ENCODE measurements at regions not wholly inside any gene's neighbourhood (a gene's known extent, or its start where the extent isn't known, plus 50 kb on each side); places are given as distances from the start of the nearest gene placed in this dataset.
"Not testable (repeated sequence)": the region's sequence is repeated elsewhere in the genome, so short reads cannot be mapped to it uniquely, and the experiment has no call there.

DNA sequence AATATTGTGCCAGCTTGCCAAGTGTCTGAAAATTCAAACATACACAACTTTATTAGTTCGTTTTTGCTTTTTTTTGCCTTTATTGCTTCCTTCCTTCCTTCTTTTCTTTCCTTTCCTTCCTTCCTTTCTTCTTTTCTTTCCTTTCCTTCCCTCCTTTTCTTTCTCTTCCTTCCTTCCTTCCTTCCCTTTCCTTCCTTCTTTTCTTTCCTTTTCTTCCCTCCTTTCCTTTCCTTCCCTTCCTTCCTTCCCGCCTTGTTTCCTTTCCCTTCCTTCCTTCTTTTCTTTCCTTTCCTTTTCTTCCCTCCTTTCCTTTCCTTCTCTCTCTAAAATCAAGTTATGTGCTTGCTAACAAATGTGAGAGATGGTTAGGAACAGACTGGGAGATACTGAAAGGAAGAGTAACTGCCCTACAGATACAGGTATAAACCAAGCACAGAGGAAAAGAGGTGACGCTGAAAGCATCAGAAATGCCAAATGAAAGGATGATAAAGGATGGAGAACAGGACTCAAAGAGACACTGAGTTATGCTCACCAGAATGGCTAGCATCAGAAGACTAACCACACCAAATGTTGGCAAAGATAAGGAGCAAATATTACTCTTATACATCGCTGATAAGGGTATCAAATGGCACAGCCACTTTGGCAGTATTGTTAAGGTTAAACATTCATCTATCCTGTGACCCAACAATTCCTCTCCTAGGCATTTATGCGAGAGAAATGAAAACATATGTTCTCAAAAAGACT is 151.6 kb downstream of the MREG start:
- H4K20me1 ChIP-seq (ENCODE audit: control insufficient read depth, insufficient read depth, low read length, poor library complexity, severe bottlenecking) = no peaks in the 10 kb centered on the region
- 100% methylated on average over 1 of the region's 5 CpGs for WGBS (ENCODE audit: insufficient coverage)
- Mint-ChIP-seq H3K4me3 (no peak overlapping the region), H3K4me1 (no peaks in the 10 kb centered on the region), H3K9me3 (ENCODE audit: insufficient read depth) (no peaks in the 10 kb centered on the region), H3K27me3 (peaks cover 29% of the 10 kb centered on the region), H3K27ac (no peak overlapping the region)
- no peak overlapping the region for H3K4me2 ChIP-seq (replicated peaks; ENCODE audit: low read depth, low read length, poor library complexity, severe bottlenecking)
- no peak overlapping the region for H3K4me3 ChIP-seq (ENCODE audit: control extremely low read depth in 1 of 5, extremely low read depth in 1 of 5, insufficient read depth in 1 of 5, low read depth in 2 of 5, low read length in 4 of 5)
- POLR2A ChIA-PET = no interaction called here
- CTCF ChIA-PET = no interaction called here
- no peak overlapping the region for H3K27ac ChIP-seq (ENCODE audit: low read length in 2 of 2)
- H3K27me3 ChIP-seq (replicated peaks in 1 of 4; ENCODE audit: control extremely low read depth in 1 of 4, control insufficient read depth in 3 of 4, insufficient read depth in 4 of 4, low read length in 3 of 4) = peaks cover 0 to 3% (median 0%) of the 10 kb centered on the region in 4 experiments
- no peak overlapping the region for H2AFZ ChIP-seq (ENCODE audit: insufficient read depth, low read depth, low read length, poor library complexity, severe bottlenecking)
- H3K79me2 ChIP-seq (ENCODE audit: control insufficient read depth, insufficient read depth, low read length) = no peaks in the 10 kb centered on the region
- H3K9me3 ChIP-seq (ENCODE audit: control extremely low read depth in 1 of 3, control insufficient read depth in 2 of 3, insufficient read depth in 1 of 3, low read length in 2 of 3) = peaks cover 0 to 2% (median 0%) of the 10 kb centered on the region in 3 donors
- TF ChIP-seq, protein P1, sequence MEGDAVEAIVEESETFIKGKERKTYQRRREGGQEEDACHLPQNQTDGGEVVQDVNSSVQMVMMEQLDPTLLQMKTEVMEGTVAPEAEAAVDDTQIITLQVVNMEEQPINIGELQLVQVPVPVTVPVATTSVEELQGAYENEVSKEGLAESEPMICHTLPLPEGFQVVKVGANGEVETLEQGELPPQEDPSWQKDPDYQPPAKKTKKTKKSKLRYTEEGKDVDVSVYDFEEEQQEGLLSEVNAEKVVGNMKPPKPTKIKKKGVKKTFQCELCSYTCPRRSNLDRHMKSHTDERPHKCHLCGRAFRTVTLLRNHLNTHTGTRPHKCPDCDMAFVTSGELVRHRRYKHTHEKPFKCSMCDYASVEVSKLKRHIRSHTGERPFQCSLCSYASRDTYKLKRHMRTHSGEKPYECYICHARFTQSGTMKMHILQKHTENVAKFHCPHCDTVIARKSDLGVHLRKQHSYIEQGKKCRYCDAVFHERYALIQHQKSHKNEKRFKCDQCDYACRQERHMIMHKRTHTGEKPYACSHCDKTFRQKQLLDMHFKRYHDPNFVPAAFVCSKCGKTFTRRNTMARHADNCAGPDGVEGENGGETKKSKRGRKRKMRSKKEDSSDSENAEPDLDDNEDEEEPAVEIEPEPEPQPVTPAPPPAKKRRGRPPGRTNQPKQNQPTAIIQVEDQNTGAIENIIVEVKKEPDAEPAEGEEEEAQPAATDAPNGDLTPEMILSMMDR (IDR thresholded peaks at IDR 0.05) = no peak
- no peak for TF ChIP-seq EZH2 (IDR thresholded peaks at IDR 0.05; ENCODE audit: borderline replicate concordance, insufficient read depth, low read depth, low read length, poor library complexity, severe bottlenecking)
- intact Hi-C loops (cut with micrococcal nuclease) = no loop called here
- H3K36me3 ChIP-seq (replicated peaks in 1 of 2; ENCODE audit: control extremely low read depth in 1 of 2, control insufficient read depth in 1 of 2, extremely low read depth in 1 of 2, insufficient read depth in 2 of 2, low read length in 1 of 2) = no peaks in the 10 kb centered on the region
- ATAC-seq (ENCODE audit: low read depth) = no peak
- no peak overlapping the region for H3K9ac ChIP-seq (ENCODE audit: low read length)
- no peak for DNase-seq
- H3K4me1 ChIP-seq (ENCODE audit: control insufficient read depth in 2 of 2, insufficient read depth in 2 of 2, low read length in 2 of 2) = no peaks in the 10 kb centered on the region

DNA sequence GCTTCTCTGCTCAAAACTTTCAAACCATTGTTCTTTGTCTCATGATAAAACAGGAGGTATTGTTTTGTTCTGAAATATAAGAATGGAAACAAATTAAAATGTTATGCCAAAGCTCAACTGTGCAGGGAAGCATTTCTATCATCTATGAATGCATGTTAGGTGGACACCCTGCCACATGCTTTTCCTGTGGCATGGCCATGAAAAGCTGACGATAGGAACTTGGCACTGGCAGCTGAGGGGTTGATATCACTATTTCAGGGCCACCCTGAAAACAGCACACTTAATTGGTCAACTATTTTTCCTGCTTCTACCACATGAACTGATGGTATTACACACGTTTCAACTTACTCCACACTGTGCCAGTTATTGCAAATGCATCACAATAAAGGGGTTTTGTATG is 157.3 kb downstream of the MREG start:
- no peak overlapping the region for H3K4me2 ChIP-seq (replicated peaks; ENCODE audit: low read depth, low read length, poor library complexity, severe bottlenecking)
- no peaks in the 10 kb centered on the region for H3K27me3 ChIP-seq (replicated peaks in 1 of 4; ENCODE audit: control extremely low read depth in 1 of 4, control insufficient read depth in 3 of 4, insufficient read depth in 4 of 4, low read length in 3 of 4)
- intact Hi-C loops (cut with micrococcal nuclease) = no loop called here
- no peak overlapping the region for H3K4me3 ChIP-seq (ENCODE audit: control extremely low read depth in 1 of 5, extremely low read depth in 1 of 5, insufficient read depth in 1 of 5, low read depth in 2 of 5, low read length in 4 of 5)
- no peaks in the 10 kb centered on the region for H3K79me2 ChIP-seq (ENCODE audit: control insufficient read depth, insufficient read depth, low read length)
- no peak overlapping the region for H3K27ac Mint-ChIP-seq
- ChIA-PET POLR2A (no interaction called here), CTCF (no interaction called here)
- no peak for ATAC-seq (ENCODE audit: low read depth)
- 80% methylated on average over 1 of the region's 2 CpGs for WGBS (ENCODE audit: insufficient coverage)
- peaks cover 0 to 9% (median 8%) of the 10 kb centered on the region in 3 donors for H3K9me3 ChIP-seq (ENCODE audit: control extremely low read depth in 1 of 3, control insufficient read depth in 2 of 3, insufficient read depth in 1 of 3, low read length in 2 of 3)
- H3K4me1 ChIP-seq (ENCODE audit: control insufficient read depth in 2 of 2, insufficient read depth in 2 of 2, low read length in 2 of 2) = no peaks in the 10 kb centered on the region
- H3K9me3 Mint-ChIP-seq (ENCODE audit: insufficient read depth) = peaks cover 5% of the 10 kb centered on the region
- no peak overlapping the region for H3K4me3 Mint-ChIP-seq
- no peaks in the 10 kb centered on the region for H4K20me1 ChIP-seq (ENCODE audit: control insufficient read depth, insufficient read depth, low read length, poor library complexity, severe bottlenecking)
- no peak for DNase-seq
- H3K36me3 ChIP-seq (replicated peaks in 1 of 2; ENCODE audit: control extremely low read depth in 1 of 2, control insufficient read depth in 1 of 2, extremely low read depth in 1 of 2, insufficient read depth in 2 of 2, low read length in 1 of 2) = no peaks in the 10 kb centered on the region
- H3K27me3 Mint-ChIP-seq = peaks cover 9% of the 10 kb centered on the region
- TF ChIP-seq, protein P1 (IDR thresholded peaks at IDR 0.05) = no peak
- H3K27ac ChIP-seq (ENCODE audit: low read length in 2 of 2) = no peak overlapping the region
- H3K4me1 Mint-ChIP-seq = no peaks in the 10 kb centered on the region
- no peak overlapping the region for H2AFZ ChIP-seq (ENCODE audit: insufficient read depth, low read depth, low read length, poor library complexity, severe bottlenecking)
- no peak overlapping the region for H3K9ac ChIP-seq (ENCODE audit: low read length)

DNA sequence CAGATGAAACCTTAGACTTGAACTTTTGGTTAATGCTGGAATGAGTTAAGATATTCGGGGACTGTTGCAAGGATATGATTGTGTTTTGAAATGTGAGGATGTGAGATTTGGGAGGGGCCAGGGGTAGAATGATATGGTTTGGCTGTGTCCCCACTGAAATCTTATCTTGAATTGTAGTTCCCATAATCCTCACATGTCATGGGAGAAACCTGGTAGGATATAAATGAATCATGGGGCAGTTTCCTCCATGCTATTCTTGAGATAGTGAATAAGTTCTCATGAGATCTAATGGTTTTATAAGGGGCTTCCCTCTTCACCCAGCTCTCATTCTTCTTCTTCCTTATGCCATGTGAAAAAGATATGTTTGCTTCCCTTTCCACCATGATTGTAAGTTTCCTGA is 158.0 kb downstream of the MREG start:
- H3K27ac ChIP-seq (ENCODE audit: low read length in 2 of 2); H3K27me3 Mint-ChIP-seq; POLR2A ChIA-PET; H3K4me1 Mint-ChIP-seq; H3K9me3 ChIP-seq (ENCODE audit: control extremely low read depth in 1 of 3, control insufficient read depth in 2 of 3, insufficient read depth in 1 of 3, low read length in 2 of 3); ATAC-seq (ENCODE audit: low read depth); H3K4me3 Mint-ChIP-seq; H3K9ac ChIP-seq (ENCODE audit: low read length); H3K4me2 ChIP-seq (replicated peaks; ENCODE audit: low read depth, low read length, poor library complexity, severe bottlenecking); H3K4me3 ChIP-seq (ENCODE audit: control extremely low read depth in 1 of 5, extremely low read depth in 1 of 5, insufficient read depth in 1 of 5, low read depth in 2 of 5, low read length in 4 of 5); H2AFZ ChIP-seq (ENCODE audit: insufficient read depth, low read depth, low read length, poor library complexity, severe bottlenecking); DNase-seq; H3K9me3 Mint-ChIP-seq (ENCODE audit: insufficient read depth); H3K27ac Mint-ChIP-seq; CTCF ChIA-PET; H3K27me3 ChIP-seq (replicated peaks in 1 of 4; ENCODE audit: control extremely low read depth in 1 of 4, control insufficient read depth in 3 of 4, insufficient read depth in 4 of 4, low read length in 3 of 4); H3K36me3 ChIP-seq (replicated peaks in 1 of 2; ENCODE audit: control extremely low read depth in 1 of 2, control insufficient read depth in 1 of 2, extremely low read depth in 1 of 2, insufficient read depth in 2 of 2, low read length in 1 of 2); H4K20me1 ChIP-seq (ENCODE audit: control insufficient read depth, insufficient read depth, low read length, poor library complexity, severe bottlenecking); H3K79me2 ChIP-seq (ENCODE audit: control insufficient read depth, insufficient read depth, low read length); intact Hi-C loops (cut with micrococcal nuclease); H3K4me1 ChIP-seq (ENCODE audit: control insufficient read depth in 2 of 2, insufficient read depth in 2 of 2, low read length in 2 of 2): not testable (repeated sequence)
- 80% methylated on average over 1 of the region's 1 CpG for WGBS (ENCODE audit: insufficient coverage)
